HL-60 (cell line): ENCODE measurements at regions not wholly inside any gene's neighbourhood (a gene's known extent, or its start where the extent isn't known, plus 50 kb on each side); places are given as distances from the start of the nearest gene placed in this dataset.

Source experiments
- DNase-seq, 2 experiments: peaks; one replicate each; pipeline ENCODE4 v3.0.0-alpha.2; 2010 to 2020; ENCODE audit warnings: low read depth in 1 of 2, low spot score in 1 of 2
- H3K27ac ChIP-seq: fragments of 250-450 bp; sonication (Bioruptor Pico); replicated peaks from 2 replicates; pipeline ENCODE4 v1.5.1; 2020; ENCODE audit warnings: mild to moderate bottlenecking, moderate library complexity
- H3K27me3 ChIP-seq: fragments of 250-450 bp; sonication (Bioruptor Pico); 2 replicates; pipeline ENCODE4 v1.5.1; 2021; ENCODE audit warnings: mild to moderate bottlenecking, moderate library complexity; ENCODE audit not compliant: insufficient read depth, poor library complexity, severe bottlenecking
- H3K4me3 ChIP-seq: replicated peaks from 2 replicates; pipeline ENCODE4 v1.5.1; 2011; ENCODE audit warnings: mild to moderate bottlenecking, control low read depth, low read length; ENCODE audit not compliant: insufficient read depth
- GABPA ChIP-seq: IDR thresholded peaks from 2 replicates; pipeline ENCODE4 v1.6.1; 2012; ENCODE audit warnings: low read depth
- POLR2AphosphoS5 ChIP-seq: IDR thresholded peaks from 2 replicates; pipeline ENCODE4 v1.6.1; 2012; ENCODE audit warnings: low read depth
- SPI1 ChIP-seq: IDR thresholded peaks from 2 replicates; pipeline ENCODE4 v1.6.1; 2012; ENCODE audit warnings: low read depth, mild to moderate bottlenecking, borderline replicate concordance
- TF ChIP-seq, protein P1 (sequence below): IDR thresholded peaks from one replicate; pipeline ENCODE4 v1.5.1; 2011; ENCODE audit warnings: low read length, control low read depth, inconsistent platforms; ENCODE audit not compliant: insufficient read depth
- TF ChIP-seq, protein P2 (sequence below): IDR thresholded peaks from 2 replicates; pipeline ENCODE4 v1.6.1; 2012; ENCODE audit warnings: low read depth; ENCODE audit not compliant: insufficient replicate concordance

DNA sequence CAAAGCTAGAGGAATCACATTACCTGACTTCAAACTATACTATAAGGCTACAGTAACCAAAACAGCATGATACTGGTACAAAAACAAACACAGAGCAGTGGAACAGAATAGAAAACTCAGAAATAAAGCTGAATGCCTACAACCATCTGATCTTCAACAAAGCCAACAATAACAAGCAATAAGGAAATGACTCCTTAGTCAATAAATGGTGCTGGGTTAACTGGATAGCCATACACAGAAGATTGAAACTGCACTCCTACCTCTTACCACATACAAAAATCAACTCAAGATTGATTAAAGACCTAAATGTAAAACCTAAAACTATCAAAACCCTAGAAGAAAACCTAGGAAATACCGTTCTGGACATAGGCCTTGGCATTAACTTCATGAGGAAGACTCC lies 182.6 kb upstream of the CNOT2 start:
- TF ChIP-seq GABPA (no peak), SPI1 (no peak), POLR2AphosphoS5 (no peak)
- TF ChIP-seq, protein P1, sequence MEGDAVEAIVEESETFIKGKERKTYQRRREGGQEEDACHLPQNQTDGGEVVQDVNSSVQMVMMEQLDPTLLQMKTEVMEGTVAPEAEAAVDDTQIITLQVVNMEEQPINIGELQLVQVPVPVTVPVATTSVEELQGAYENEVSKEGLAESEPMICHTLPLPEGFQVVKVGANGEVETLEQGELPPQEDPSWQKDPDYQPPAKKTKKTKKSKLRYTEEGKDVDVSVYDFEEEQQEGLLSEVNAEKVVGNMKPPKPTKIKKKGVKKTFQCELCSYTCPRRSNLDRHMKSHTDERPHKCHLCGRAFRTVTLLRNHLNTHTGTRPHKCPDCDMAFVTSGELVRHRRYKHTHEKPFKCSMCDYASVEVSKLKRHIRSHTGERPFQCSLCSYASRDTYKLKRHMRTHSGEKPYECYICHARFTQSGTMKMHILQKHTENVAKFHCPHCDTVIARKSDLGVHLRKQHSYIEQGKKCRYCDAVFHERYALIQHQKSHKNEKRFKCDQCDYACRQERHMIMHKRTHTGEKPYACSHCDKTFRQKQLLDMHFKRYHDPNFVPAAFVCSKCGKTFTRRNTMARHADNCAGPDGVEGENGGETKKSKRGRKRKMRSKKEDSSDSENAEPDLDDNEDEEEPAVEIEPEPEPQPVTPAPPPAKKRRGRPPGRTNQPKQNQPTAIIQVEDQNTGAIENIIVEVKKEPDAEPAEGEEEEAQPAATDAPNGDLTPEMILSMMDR = no peak
- TF ChIP-seq, protein P2, sequence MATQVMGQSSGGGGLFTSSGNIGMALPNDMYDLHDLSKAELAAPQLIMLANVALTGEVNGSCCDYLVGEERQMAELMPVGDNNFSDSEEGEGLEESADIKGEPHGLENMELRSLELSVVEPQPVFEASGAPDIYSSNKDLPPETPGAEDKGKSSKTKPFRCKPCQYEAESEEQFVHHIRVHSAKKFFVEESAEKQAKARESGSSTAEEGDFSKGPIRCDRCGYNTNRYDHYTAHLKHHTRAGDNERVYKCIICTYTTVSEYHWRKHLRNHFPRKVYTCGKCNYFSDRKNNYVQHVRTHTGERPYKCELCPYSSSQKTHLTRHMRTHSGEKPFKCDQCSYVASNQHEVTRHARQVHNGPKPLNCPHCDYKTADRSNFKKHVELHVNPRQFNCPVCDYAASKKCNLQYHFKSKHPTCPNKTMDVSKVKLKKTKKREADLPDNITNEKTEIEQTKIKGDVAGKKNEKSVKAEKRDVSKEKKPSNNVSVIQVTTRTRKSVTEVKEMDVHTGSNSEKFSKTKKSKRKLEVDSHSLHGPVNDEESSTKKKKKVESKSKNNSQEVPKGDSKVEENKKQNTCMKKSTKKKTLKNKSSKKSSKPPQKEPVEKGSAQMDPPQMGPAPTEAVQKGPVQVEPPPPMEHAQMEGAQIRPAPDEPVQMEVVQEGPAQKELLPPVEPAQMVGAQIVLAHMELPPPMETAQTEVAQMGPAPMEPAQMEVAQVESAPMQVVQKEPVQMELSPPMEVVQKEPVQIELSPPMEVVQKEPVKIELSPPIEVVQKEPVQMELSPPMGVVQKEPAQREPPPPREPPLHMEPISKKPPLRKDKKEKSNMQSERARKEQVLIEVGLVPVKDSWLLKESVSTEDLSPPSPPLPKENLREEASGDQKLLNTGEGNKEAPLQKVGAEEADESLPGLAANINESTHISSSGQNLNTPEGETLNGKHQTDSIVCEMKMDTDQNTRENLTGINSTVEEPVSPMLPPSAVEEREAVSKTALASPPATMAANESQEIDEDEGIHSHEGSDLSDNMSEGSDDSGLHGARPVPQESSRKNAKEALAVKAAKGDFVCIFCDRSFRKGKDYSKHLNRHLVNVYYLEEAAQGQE = no peak
- Histone ChIP-seq H3K27me3 (no peaks in the 10 kb centered on the region), H3K27ac (no peak overlapping the region), H3K4me3 (no peak overlapping the region)
- no peak for DNase-seq

DNA sequence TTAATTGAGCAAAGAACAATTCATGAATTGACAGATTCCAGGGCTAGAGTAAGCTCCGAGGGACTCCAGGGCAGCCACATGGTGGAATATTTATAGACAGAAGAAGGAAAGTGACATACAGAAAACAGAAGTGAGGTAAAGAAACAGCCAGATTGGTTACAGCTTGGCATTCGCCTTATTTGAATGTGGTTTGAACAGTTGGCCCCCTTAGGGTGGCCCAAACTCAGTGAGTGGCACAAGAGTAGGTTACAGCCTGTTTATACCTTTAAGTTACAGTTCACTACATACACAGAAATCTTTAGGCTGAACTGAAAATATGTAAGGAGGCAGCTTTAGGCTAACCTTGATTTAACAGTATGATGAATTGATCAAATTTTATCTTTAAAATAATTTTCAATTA lies 174.5 kb upstream of the CNOT2 start:
- TF ChIP-seq, protein P1 = no peak
- TF ChIP-seq GABPA (no peak), POLR2AphosphoS5 (no peak), SPI1 (no peak)
- TF ChIP-seq, protein P2 = no peak
- Histone ChIP-seq H3K4me3 (no peak overlapping the region), H3K27ac (no peak overlapping the region), H3K27me3 (no peaks in the 10 kb centered on the region)
- no peak for DNase-seq

DNA sequence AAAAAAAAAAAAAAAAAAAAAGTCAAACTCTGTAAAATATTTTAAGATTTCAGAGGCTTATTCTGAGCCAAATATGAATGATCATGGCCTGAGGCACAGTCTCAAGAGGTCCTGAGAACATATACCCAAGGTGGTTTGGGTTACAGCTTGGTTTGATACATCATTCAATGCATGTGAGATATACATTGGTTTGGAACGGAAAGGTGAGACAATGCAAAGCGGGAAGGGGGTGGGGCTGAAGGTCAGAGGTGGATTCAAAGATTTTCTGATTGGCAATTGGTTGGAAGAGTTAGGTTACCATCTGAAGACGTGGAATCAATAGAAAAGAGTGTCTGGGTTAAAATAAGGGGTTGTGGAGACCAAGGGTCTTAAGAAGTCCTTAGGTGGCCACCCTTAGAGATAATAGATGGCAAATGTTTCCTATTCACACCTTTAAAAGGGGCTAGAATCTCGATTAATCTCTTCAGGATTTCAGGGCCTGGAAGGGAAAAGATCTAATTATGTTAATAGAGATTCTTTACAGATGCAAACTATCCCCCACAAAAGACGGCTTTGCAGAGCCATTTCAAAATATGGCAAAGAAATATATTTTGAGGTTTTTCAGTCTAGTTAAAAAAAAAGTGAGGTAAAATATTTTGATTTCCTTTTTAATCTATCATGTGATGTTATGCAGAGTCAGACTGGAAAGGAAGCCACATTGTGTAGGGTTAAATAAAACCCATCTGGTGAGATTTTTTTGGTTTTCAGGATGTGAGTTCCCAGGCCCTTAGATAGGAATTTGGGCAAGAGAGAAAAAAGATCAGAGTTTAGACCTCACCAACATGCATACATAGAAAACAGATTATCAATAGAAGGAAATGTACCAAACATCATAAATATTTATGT lies 173.8 kb upstream of the CNOT2 start:
- Histone ChIP-seq H3K27me3 (no peaks in the 10 kb centered on the region), H3K4me3 (no peak overlapping the region), H3K27ac (no peak overlapping the region)
- DNase-seq = no peak
- TF ChIP-seq, protein P2 = no peak
- no peak for TF ChIP-seq GABPA
- no peak for TF ChIP-seq SPI1
- no peak for TF ChIP-seq POLR2AphosphoS5
